ENCODE measurements at regions not wholly inside any gene's neighbourhood (a gene's known extent, or its start where the extent isn't known, plus 50 kb on each side); places are given as distances from the start of the nearest gene placed in this dataset.

GRCh38 chr11:70727021-70727420, 328.7 kb downstream of the CTTN start:
- H3K27ac ChIP-seq (ENCODE audit: low read depth, low read length), result no peak overlapping the region
- H3K4me1 ChIP-seq (ENCODE audit: control insufficient read depth, insufficient read depth, low read length), result no peaks in the 10 kb centered on the region
- no peaks in the 10 kb centered on the region for H3K27me3 ChIP-seq (ENCODE audit: control insufficient read depth, insufficient read depth, low read length)
- H3K36me3 ChIP-seq (ENCODE audit: control insufficient read depth, insufficient read depth, low read length), result no peaks in the 10 kb centered on the region
- H3K4me3 ChIP-seq (ENCODE audit: low read length), result no peak overlapping the region
- H3K9ac ChIP-seq (ENCODE audit: low read length), result no peak overlapping the region

DNA sequence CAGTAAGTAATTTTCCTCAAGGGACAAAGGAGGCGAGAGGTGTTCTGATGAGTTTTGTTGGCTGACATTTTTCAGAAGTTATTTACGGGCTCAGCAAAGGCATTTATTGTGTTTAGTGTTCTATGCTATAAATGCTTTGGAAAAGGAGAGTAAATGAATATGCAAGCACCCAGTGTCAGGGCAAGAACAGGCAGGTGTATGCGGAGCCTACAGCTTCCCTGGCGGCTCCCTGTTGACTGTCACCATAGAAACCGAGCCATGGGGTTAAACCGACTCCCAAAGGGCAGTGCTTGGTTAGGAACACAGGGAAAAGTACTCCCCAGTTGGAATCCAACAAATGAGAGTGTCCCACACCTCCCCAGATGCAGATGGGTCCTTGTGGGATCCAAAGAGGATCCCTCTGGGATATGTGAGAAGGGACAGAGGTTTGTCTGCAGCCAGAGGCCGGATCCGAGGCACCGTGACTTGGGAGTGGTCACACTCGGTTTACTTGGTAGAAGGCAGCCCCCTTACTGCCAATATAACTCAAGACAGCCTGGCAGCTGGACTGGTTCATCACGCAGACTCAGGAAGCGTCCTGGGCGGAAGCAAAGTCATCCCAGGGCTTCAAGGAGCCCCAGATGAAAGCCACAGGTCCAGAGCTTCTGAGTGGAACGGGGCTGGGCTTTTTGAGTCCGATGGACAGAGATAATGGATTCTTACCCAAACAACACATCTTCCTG, 329.7 kb downstream of the CTTN start:
- Histone ChIP-seq H3K4me1 (ENCODE audit: control insufficient read depth, insufficient read depth, low read length) (no peaks in the 10 kb centered on the region), H3K27me3 (ENCODE audit: control insufficient read depth, insufficient read depth, low read length) (no peaks in the 10 kb centered on the region), H3K4me3 (ENCODE audit: low read length) (no peak overlapping the region), H3K9ac (ENCODE audit: low read length) (no peak overlapping the region), H3K27ac (ENCODE audit: low read depth, low read length) (no peak overlapping the region), H3K36me3 (ENCODE audit: control insufficient read depth, insufficient read depth, low read length) (no peaks in the 10 kb centered on the region)

DNA sequence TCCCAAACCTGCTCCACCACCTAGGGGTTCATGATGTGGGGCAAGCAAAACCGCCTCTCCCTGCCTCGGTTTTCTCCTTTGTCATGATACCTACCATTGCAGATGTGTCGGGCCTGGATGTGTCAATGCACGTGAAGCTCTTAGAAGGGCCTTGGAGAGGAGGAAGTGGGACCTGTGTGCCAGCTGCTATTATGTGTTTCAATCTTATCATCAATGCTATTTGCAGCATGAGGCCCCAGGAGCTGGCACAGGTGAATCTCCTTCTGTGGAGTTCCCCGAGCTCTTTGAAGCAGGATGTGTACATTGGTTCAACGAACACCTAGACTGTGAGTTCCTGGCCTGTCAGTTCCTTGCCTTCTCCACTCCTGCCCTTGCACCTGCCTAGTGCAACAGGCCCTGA, 331.6 kb downstream of the CTTN start:
- no peaks in the 10 kb centered on the region for H3K36me3 ChIP-seq (ENCODE audit: control insufficient read depth, insufficient read depth, low read length)
- H3K4me1 ChIP-seq (ENCODE audit: control insufficient read depth, insufficient read depth, low read length), result no peaks in the 10 kb centered on the region
- H3K27me3 ChIP-seq (ENCODE audit: control insufficient read depth, insufficient read depth, low read length), result no peaks in the 10 kb centered on the region
- no peak overlapping the region for H3K27ac ChIP-seq (ENCODE audit: low read depth, low read length)
- no peak overlapping the region for H3K4me3 ChIP-seq (ENCODE audit: low read length)
- H3K9ac ChIP-seq (ENCODE audit: low read length), result no peak overlapping the region

DNA sequence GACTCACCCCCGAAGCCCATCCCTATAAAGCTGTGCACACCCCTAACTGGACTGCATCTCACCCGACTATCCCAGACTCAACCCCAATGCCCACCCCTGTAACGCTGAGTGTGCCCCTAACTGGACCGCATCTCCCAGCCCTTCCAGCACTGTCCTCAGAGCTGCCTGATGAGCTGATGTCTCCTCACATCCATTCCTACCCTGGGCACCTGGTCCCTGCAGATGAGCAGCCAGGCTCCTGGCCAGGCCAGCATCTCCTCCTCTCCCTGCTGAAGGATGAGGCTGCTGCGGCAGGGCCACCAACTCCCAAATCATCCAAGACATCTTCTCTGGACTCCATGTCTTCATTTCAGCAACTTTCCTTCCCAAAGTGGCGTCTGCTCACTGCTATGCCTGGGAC, 332.1 kb downstream of the CTTN start:
- H3K36me3 ChIP-seq (ENCODE audit: control insufficient read depth, insufficient read depth, low read length), result no peaks in the 10 kb centered on the region
- no peak overlapping the region for H3K9ac ChIP-seq (ENCODE audit: low read length)
- H3K4me1 ChIP-seq (ENCODE audit: control insufficient read depth, insufficient read depth, low read length), result no peaks in the 10 kb centered on the region
- H3K27me3 ChIP-seq (ENCODE audit: control insufficient read depth, insufficient read depth, low read length), result no peaks in the 10 kb centered on the region
- no peak overlapping the region for H3K4me3 ChIP-seq (ENCODE audit: low read length)
- H3K27ac ChIP-seq (ENCODE audit: low read depth, low read length), result no peak overlapping the region

- Histone ChIP-seq H3K27ac (ENCODE audit: low read depth, low read length) (no peak overlapping the region), H3K27me3 (ENCODE audit: control insufficient read depth, insufficient read depth, low read length) (no peaks in the 10 kb centered on the region), H3K36me3 (ENCODE audit: control insufficient read depth, insufficient read depth, low read length) (no peaks in the 10 kb centered on the region), H3K4me3 (ENCODE audit: low read length) (no peak overlapping the region), H3K9ac (ENCODE audit: low read length) (no peak overlapping the region), H3K4me1 (ENCODE audit: control insufficient read depth, insufficient read depth, low read length) (no peaks in the 10 kb centered on the region)
Measured at GRCh38 chr11:70731271-70732022, 333.1 kb downstream of the CTTN start.

DNA sequence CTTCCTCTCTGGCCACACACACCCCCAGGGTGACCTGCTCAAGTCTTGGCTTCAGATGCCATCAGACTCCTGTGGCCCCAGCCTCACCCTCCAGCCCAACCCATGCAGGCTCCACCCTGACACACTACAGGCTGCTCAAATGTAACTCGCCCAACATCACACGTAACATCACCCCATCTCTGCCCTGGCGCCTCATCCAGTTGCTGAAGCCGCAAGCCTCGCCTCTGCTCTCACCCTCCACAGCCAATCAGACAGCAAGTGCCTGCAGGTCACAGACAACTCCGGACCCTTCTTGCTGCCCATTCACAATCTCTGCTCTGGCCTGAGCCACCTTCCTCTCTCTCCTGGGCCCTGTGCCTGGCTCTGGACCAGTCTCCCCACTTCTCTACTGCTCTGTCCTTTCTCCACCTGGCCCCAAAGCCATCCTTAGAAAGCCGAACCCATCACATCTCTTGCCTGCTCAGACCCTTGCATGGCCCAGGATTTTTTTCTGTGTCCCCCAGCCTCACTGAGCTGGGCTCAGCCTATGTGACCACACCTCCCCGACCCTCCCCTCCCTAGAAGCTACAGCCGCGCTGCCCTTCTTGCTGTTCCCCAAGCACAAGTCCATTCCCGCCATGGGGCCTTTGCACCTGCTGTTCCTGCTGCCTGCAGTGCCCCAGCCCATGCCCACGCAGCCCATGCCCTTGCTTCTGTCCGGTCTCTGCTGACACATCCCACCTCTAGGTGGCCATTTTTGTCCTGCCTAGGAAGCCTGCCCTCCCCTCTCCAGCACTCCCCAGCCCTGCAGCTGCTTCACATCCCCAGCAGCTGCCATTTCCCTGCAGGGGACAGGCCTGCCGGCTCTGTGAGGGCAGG, 333.9 kb downstream of the CTTN start:
- Histone ChIP-seq H3K27ac (ENCODE audit: low read depth, low read length) (no peak overlapping the region), H3K27me3 (ENCODE audit: control insufficient read depth, insufficient read depth, low read length) (no peaks in the 10 kb centered on the region), H3K36me3 (ENCODE audit: control insufficient read depth, insufficient read depth, low read length) (no peaks in the 10 kb centered on the region), H3K4me3 (ENCODE audit: low read length) (no peak overlapping the region), H3K4me1 (ENCODE audit: control insufficient read depth, insufficient read depth, low read length) (no peaks in the 10 kb centered on the region), H3K9ac (ENCODE audit: low read length) (no peak overlapping the region)

DNA sequence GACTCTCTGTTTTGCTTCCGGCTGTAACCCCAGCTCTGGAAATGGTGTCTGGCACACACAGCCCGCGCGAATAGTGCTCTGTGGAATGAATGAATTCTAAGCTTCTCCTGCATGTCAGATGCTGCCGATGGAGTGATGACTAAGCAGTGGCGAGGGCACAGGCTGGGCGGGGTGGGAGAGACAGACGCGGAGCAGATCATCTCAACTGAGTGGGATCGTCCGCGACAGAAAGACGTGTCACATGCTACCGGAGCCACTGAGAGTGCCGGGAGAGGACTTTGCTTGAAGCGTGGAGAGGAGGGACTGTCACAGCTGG, 334.5 kb downstream of the CTTN start:
- no peak overlapping the region for H3K4me3 ChIP-seq (ENCODE audit: low read length)
- no peak overlapping the region for H3K9ac ChIP-seq (ENCODE audit: low read length)
- H3K27ac ChIP-seq (ENCODE audit: low read depth, low read length), result no peak overlapping the region
- H3K36me3 ChIP-seq (ENCODE audit: control insufficient read depth, insufficient read depth, low read length), result no peaks in the 10 kb centered on the region
- no peaks in the 10 kb centered on the region for H3K27me3 ChIP-seq (ENCODE audit: control insufficient read depth, insufficient read depth, low read length)
- no peaks in the 10 kb centered on the region for H3K4me1 ChIP-seq (ENCODE audit: control insufficient read depth, insufficient read depth, low read length)

- Histone ChIP-seq H3K4me1 (ENCODE audit: control insufficient read depth, insufficient read depth, low read length) (no peaks in the 10 kb centered on the region), H3K27me3 (ENCODE audit: control insufficient read depth, insufficient read depth, low read length) (no peaks in the 10 kb centered on the region), H3K36me3 (ENCODE audit: control insufficient read depth, insufficient read depth, low read length) (no peaks in the 10 kb centered on the region), H3K4me3 (ENCODE audit: low read length) (no peak overlapping the region), H3K9ac (ENCODE audit: low read length) (no peak overlapping the region), H3K27ac (ENCODE audit: low read depth, low read length) (no peak overlapping the region)
Measured at GRCh38 chr11:70733327-70734325, 335.3 kb downstream of the CTTN start.

- Histone ChIP-seq H3K27me3 (ENCODE audit: control insufficient read depth, insufficient read depth, low read length) (no peaks in the 10 kb centered on the region), H3K36me3 (ENCODE audit: control insufficient read depth, insufficient read depth, low read length) (no peaks in the 10 kb centered on the region), H3K9ac (ENCODE audit: low read length) (no peak overlapping the region), H3K27ac (ENCODE audit: low read depth, low read length) (no peak overlapping the region), H3K4me3 (ENCODE audit: low read length) (no peak overlapping the region), H3K4me1 (ENCODE audit: control insufficient read depth, insufficient read depth, low read length) (no peaks in the 10 kb centered on the region)
Measured at GRCh38 chr11:70734379-70734778, 336.1 kb downstream of the CTTN start.

DNA sequence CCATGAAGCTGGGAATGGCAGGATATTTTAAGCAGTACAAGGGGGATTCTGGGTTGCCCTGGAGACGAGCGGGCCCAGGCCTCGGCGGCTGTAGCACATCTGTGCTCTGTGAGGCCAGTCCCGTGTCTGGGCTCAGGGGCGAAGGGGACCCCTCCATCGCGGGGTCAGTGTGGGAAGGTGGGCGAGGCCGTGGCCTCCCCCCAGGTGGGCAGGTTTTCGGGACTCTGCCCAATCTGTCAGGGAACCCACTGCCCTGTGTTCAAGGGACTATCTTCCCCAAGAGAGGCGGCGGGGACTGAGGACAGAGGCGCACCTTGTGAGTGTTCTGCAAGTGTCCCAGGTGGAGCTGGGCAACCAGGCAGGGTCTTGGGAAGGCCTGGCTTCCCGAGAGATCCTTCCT, 336.6 kb downstream of the CTTN start:
- H3K27ac ChIP-seq (ENCODE audit: low read depth, low read length), result no peak overlapping the region
- no peaks in the 10 kb centered on the region for H3K36me3 ChIP-seq (ENCODE audit: control insufficient read depth, insufficient read depth, low read length)
- no peaks in the 10 kb centered on the region for H3K4me1 ChIP-seq (ENCODE audit: control insufficient read depth, insufficient read depth, low read length)
- H3K27me3 ChIP-seq (ENCODE audit: control insufficient read depth, insufficient read depth, low read length), result no peaks in the 10 kb centered on the region
- H3K4me3 ChIP-seq (ENCODE audit: low read length), result no peak overlapping the region
- H3K9ac ChIP-seq (ENCODE audit: low read length), result no peak overlapping the region

GRCh38 chr11:70735976-70736375, 337.6 kb downstream of the CTTN start:
- H3K27me3 ChIP-seq (ENCODE audit: control insufficient read depth, insufficient read depth, low read length), result no peaks in the 10 kb centered on the region
- no peaks in the 10 kb centered on the region for H3K36me3 ChIP-seq (ENCODE audit: control insufficient read depth, insufficient read depth, low read length)
- H3K27ac ChIP-seq (ENCODE audit: low read depth, low read length), result no peak overlapping the region
- no peaks in the 10 kb centered on the region for H3K4me1 ChIP-seq (ENCODE audit: control insufficient read depth, insufficient read depth, low read length)
- H3K4me3 ChIP-seq (ENCODE audit: low read length), result no peak overlapping the region
- no peak overlapping the region for H3K9ac ChIP-seq (ENCODE audit: low read length)

DNA sequence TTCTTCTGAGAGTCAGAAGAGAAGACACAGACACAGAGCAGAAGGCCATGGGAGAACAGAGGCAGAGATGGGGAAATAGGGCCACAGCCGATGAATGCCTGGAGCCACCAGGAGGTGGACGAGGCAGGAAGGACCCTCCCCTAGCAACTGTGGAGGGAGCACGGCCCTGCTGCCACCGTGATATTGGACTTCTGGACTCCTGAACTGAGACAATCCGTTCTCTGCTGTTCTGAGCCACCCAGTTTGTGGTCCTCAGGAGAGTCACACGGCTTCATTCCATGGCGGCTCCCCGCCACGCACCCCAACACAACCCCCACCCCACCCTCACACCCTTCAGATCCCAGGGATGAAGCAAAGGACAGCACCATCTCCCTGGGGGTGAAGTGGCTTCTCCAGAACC, 338.1 kb downstream of the CTTN start:
- Histone ChIP-seq H3K4me3 (ENCODE audit: low read length) (no peak overlapping the region), H3K9ac (ENCODE audit: low read length) (no peak overlapping the region), H3K27me3 (ENCODE audit: control insufficient read depth, insufficient read depth, low read length) (no peaks in the 10 kb centered on the region), H3K27ac (ENCODE audit: low read depth, low read length) (no peak overlapping the region), H3K4me1 (ENCODE audit: control insufficient read depth, insufficient read depth, low read length) (no peaks in the 10 kb centered on the region), H3K36me3 (ENCODE audit: control insufficient read depth, insufficient read depth, low read length) (no peaks in the 10 kb centered on the region)

All from rectal smooth muscle tissue (tissue), 1 donor.